HCT116 (cell line): ENCODE measurements at regions not wholly inside any gene's neighbourhood (a gene's known extent, or its start where the extent isn't known, plus 50 kb on each side); places are given as distances from the start of the nearest gene placed in this dataset.

Experiments
- ATAC-seq: fragments of 200-7000 bp; cut with Tn5 transposase; 2 replicates; pipeline ENCODE4 v1.9.1; 2020; ENCODE audit warnings: mild to moderate bottlenecking, moderate library complexity
- BruUV-seq: library from RNA; stranded (reverse); fragments of 400-500 nt; replicated peaks from 2 replicates; lab custom pipeline; 2021; lab: Mats Ljungman, UMichigan
- CTCF ChIA-PET: fragments of 300-600 bp; sonication (Branson Sonifier 250); formaldehyde crosslinking; loops from one replicate; lab custom pipeline; 2021; ENCODE audit warnings: antibody characterized with exemption; lab: Charles Lee
- POLR2A ChIA-PET: fragments of 300-600, 350-600 bp; sonication (Branson Sonifier 250); formaldehyde crosslinking; loops from one replicate; lab custom pipeline; 2021; ENCODE audit warnings: antibody characterized with exemption; lab: Charles Lee
- RAD21 ChIA-PET, 2 experiments: fragments of 300-600 bp; sonication (Branson Sonifier 250); formaldehyde crosslinking; loops; one replicate each; lab custom pipeline; 2023; ENCODE audit warnings: low total read pairs in 2 of 2; ENCODE audit not compliant: uncharacterized antibody in 2 of 2, unreplicated experiment in 2 of 2, low non-redundant PET in 1 of 2; lab: Charles Lee
- DNase-seq: peaks from one replicate; pipeline ENCODE4 v3.0.0-alpha.2; 2010; ENCODE audit warnings: low read depth, low spot score
- H2AFZ ChIP-seq: fragments of 200-600 bp; shearing (Covaris generic), sonication (generic); 2 replicates; pipeline ENCODE4 v1.6.1; 2017; ENCODE audit warnings: low read depth, mixed run types, mixed read lengths, antibody characterized with exemption, low read length; ENCODE audit not compliant: poor library complexity, severe bottlenecking
- H3K27ac ChIP-seq: 2 replicates; pipeline ENCODE4 v1.5.1; 2012; ENCODE audit warnings: low read depth, low read length
- H3K27me3 ChIP-seq: fragments of 200-600 bp; sonication (generic); 2 replicates; pipeline ENCODE4 v1.6.1; 2016; ENCODE audit warnings: mixed run types, low read length, mixed read lengths; ENCODE audit not compliant: insufficient read depth
- H3K36me3 ChIP-seq, 2 experiments: fragments of 200-500 bp in 1 of 2; fragments of 200-600 bp in 1 of 2; sonication (Bioruptor generic) in 1 of 2; sonication (generic) in 1 of 2; 2 replicates each; pipeline versions ENCODE4 v1.5.1 to v1.6.1; 2014 to 2016; ENCODE audit warnings: low read length in 2 of 2, inconsistent platforms in 1 of 2, mixed read lengths in 1 of 2, mixed run types in 1 of 2; ENCODE audit not compliant: insufficient read depth in 2 of 2, control insufficient read depth in 1 of 2
- H3K4me1 ChIP-seq, 2 experiments: fragments of 200-600 bp in 1 of 2; sonication (generic) in 1 of 2; 2 replicates each; pipeline versions ENCODE4 v1.5.1 to v1.6.1; 2012 to 2017; ENCODE audit warnings: low read length in 2 of 2, inconsistent platforms in 1 of 2, mild to moderate bottlenecking in 1 of 2, mixed read lengths in 1 of 2, mixed run types in 1 of 2, moderate library complexity in 1 of 2; ENCODE audit not compliant: insufficient read depth in 2 of 2, control insufficient read depth in 1 of 2
- H3K4me2 ChIP-seq: fragments of 200-600 bp; sonication (generic); 2 replicates; pipeline ENCODE4 v1.6.1; 2017; ENCODE audit warnings: mixed run types, low read length, mixed read lengths
- H3K4me3 ChIP-seq, 2 experiments: fragments of 200-600 bp in 1 of 2; sonication (generic) in 1 of 2; replicated peaks in 1 of 2; 2 replicates each; pipeline ENCODE4 v1.5.1; 2011 to 2016; ENCODE audit warnings: low read length in 2 of 2, control low read depth in 1 of 2, low read depth in 1 of 2, mild to moderate bottlenecking in 1 of 2, mixed read lengths in 1 of 2, mixed run types in 1 of 2
- H3K79me2 ChIP-seq: fragments of 200-600 bp; sonication (generic); 2 replicates; pipeline ENCODE4 v1.6.1; 2017; ENCODE audit warnings: mild to moderate bottlenecking, mixed run types, low read length, moderate library complexity, mixed read lengths; ENCODE audit not compliant: insufficient read depth
- H3K9ac ChIP-seq: fragments of 200-600 bp; sonication (generic); 2 replicates; pipeline ENCODE4 v1.6.1; 2016; ENCODE audit warnings: low read length, mixed read lengths
- H3K9me2 ChIP-seq: fragments of 200-600 bp; sonication (generic), shearing (Covaris generic); 2 replicates; pipeline ENCODE4 v1.6.1; 2017; ENCODE audit warnings: mixed run types, mild to moderate bottlenecking, moderate library complexity; ENCODE audit not compliant: insufficient read depth
- H3K9me3 ChIP-seq, 2 experiments: fragments of 200-500 bp in 1 of 2; fragments of 200-600 bp in 1 of 2; sonication (Bioruptor generic) in 1 of 2; sonication (generic) in 1 of 2; 2 replicates each; pipeline ENCODE4 v1.6.1; 2014 to 2017; ENCODE audit warnings: low read length in 2 of 2, mixed read lengths in 2 of 2, inconsistent platforms in 1 of 2, low read depth in 1 of 2, mild to moderate bottlenecking in 1 of 2, mixed run types in 1 of 2, moderate library complexity in 1 of 2; ENCODE audit not compliant: control insufficient read depth in 1 of 2, insufficient read depth in 1 of 2
- H4K20me1 ChIP-seq: fragments of 200-600 bp; sonication (generic), shearing (Covaris generic); 2 replicates; pipeline ENCODE4 v1.6.1; 2017; ENCODE audit warnings: mixed run types, mild to moderate bottlenecking, moderate library complexity; ENCODE audit not compliant: insufficient read depth
- CBX3 ChIP-seq: IDR thresholded peaks from 2 replicates; pipeline ENCODE4 v1.6.1; 2012; ENCODE audit warnings: low read depth
- CTCF ChIP-seq, 3 experiments: fragments of 200-600 bp in 1 of 3; sonication (generic) in 1 of 3; IDR thresholded peaks in 2 of 3; conservative IDR thresholded peaks in 1 of 3; 2 replicates each; pipeline ENCODE4 v1.5.1; 2012 to 2017; ENCODE audit warnings: low read depth in 2 of 3, low read length in 2 of 3, antibody characterized with exemption in 1 of 3, borderline replicate concordance in 1 of 3, control low read depth in 1 of 3, mild to moderate bottlenecking in 1 of 3, mixed read lengths in 1 of 3, mixed run types in 1 of 3, moderate library complexity in 1 of 3; ENCODE audit not compliant: insufficient read depth in 1 of 3
- EGR1 ChIP-seq: IDR thresholded peaks from 2 replicates; pipeline ENCODE4 v1.6.1; 2012; ENCODE audit warnings: low read depth
- ELF1 ChIP-seq: IDR thresholded peaks from 2 replicates; pipeline ENCODE4 v1.6.1; 2012; ENCODE audit warnings: low read depth, borderline replicate concordance
- EZH2phosphoT487 ChIP-seq: fragments of 200-600 bp; IDR thresholded peaks from 2 replicates; pipeline ENCODE4 v1.6.1; 2018; ENCODE audit warnings: antibody characterized with exemption, borderline replicate concordance
- JUND ChIP-seq: IDR thresholded peaks from 2 replicates; pipeline ENCODE4 v1.6.1; 2012
- MAX ChIP-seq: IDR thresholded peaks from 2 replicates; pipeline ENCODE4 v1.6.1; 2012
- POLR2A ChIP-seq: IDR thresholded peaks from 2 replicates; pipeline ENCODE4 v1.7.0; 2011; ENCODE audit warnings: borderline replicate concordance; ENCODE audit not compliant: insufficient read depth, insufficient read length; ENCODE audit errors: extremely low read depth
- RAD21 ChIP-seq: IDR thresholded peaks from 2 replicates; pipeline ENCODE4 v1.6.1; 2012; ENCODE audit warnings: low read depth, mild to moderate bottlenecking
- REST ChIP-seq: IDR thresholded peaks from 2 replicates; pipeline ENCODE4 v1.6.1; 2012; ENCODE audit warnings: low read depth
- SIN3A ChIP-seq: IDR thresholded peaks from 2 replicates; pipeline ENCODE4 v1.6.1; 2012; ENCODE audit warnings: low read depth
- SP1 ChIP-seq: IDR thresholded peaks from 2 replicates; pipeline ENCODE4 v1.6.1; 2012; ENCODE audit warnings: low read depth
- SRF ChIP-seq: IDR thresholded peaks from 2 replicates; pipeline ENCODE4 v1.6.1; 2012; ENCODE audit warnings: low read depth
- TCF7L2 ChIP-seq: IDR thresholded peaks from 2 replicates; pipeline ENCODE4 v1.7.0; 2011; ENCODE audit warnings: borderline replicate concordance, inconsistent platforms; ENCODE audit not compliant: insufficient read depth, insufficient read length; ENCODE audit errors: extremely low read depth
- ZNF274 ChIP-seq: fragments of 200-500 bp; sonication (Bioruptor generic); IDR thresholded peaks from 2 replicates; pipeline ENCODE4 v1.6.1; 2014; ENCODE audit warnings: mild to moderate bottlenecking, low read depth, low read length, inconsistent platforms
- intact Hi-C: fragments of 100-400 bp; cut with micrococcal nuclease; formaldehyde crosslinking; loops from 2 replicates; pipeline ENCODE4 v1.10.0; 2022

GRCh38 chr4:112942077-112942476, 107.4 kb upstream of the ANK2 start:
- ChIA-PET RAD21 (no interaction called here), CTCF (interaction anchor here (2.2 kb wide), 1 partner anchor 10 kb away, joined by 26 read pairs; no protein-coding TSS in a partner anchor)
- H3K27ac ChIP-seq, result no peak overlapping the region
- intact Hi-C loops, result no loop called here
- DNase-seq (no peak), ATAC-seq (no peak)
- no TSS peak for BruUV-seq
- H3K36me3 ChIP-seq, result no peaks in the 10 kb centered on the region
- no peaks in the 10 kb centered on the region for H4K20me1 ChIP-seq
- H3K4me3 ChIP-seq, result no peak overlapping the region
- no peaks in the 10 kb centered on the region for H3K79me2 ChIP-seq
- no peaks in the 10 kb centered on the region for H3K9me2 ChIP-seq
- peaks cover 0 to 3% of the 10 kb centered on the region in 2 experiments; a peak in 2 of 4 replicates for H3K9me3 ChIP-seq
- no peaks in the 10 kb centered on the region for H3K4me1 ChIP-seq
- H3K27me3 ChIP-seq, result no peaks in the 10 kb centered on the region
- H2AFZ ChIP-seq, result no peak overlapping the region
- no peak for TF ChIP-seq EGR1
- TF ChIP-seq CBX3, result no peak
- peak; percentile 25; the same call in 1 of the 2 replicates for TF ChIP-seq RAD21
- peak in 1 of 3 experiments; percentile 8; a peak in 1 of 6 replicates for TF ChIP-seq CTCF (IDR thresholded peaks at IDR 0.05 in 2 of 3, conservative IDR thresholded peaks at IDR 0.05 in 1 of 3; ENCODE audit: borderline replicate concordance in 1 of 3, insufficient read depth in 1 of 3, low read depth in 2 of 3, low read length in 2 of 3)
- no peak for TF ChIP-seq JUND
- TF ChIP-seq POLR2A, result no peak
- no peak for TF ChIP-seq TCF7L2
- no peak for TF ChIP-seq SP1
- TF ChIP-seq, all 23 proteins: peak for 2
- POLR2A ChIA-PET, result interaction anchor here (0.9 kb wide), 1 partner anchor 11 kb away, joined by 3 read pairs; no protein-coding TSS in a partner anchor
- Histone ChIP-seq H3K9ac (no peak overlapping the region), H3K4me2 (no peak overlapping the region)

- DNase-seq (no peak), ATAC-seq (no peak)
- Histone ChIP-seq H3K9me3 (peaks cover 0 to 3% of the 10 kb centered on the region in 2 experiments; a peak in 2 of 4 replicates), H3K4me2 (no peak overlapping the region), H3K27ac (no peak overlapping the region), H2AFZ (no peak overlapping the region), H3K9ac (no peak overlapping the region), H4K20me1 (no peaks in the 10 kb centered on the region), H3K27me3 (no peaks in the 10 kb centered on the region), H3K4me1 (no peaks in the 10 kb centered on the region), H3K36me3 (no peaks in the 10 kb centered on the region), H3K4me3 (no peak overlapping the region), H3K79me2 (no peaks in the 10 kb centered on the region), H3K9me2 (no peaks in the 10 kb centered on the region)
- intact Hi-C loops, result no loop called here
- ChIA-PET CTCF (interaction anchor here (2.2 kb wide), 1 partner anchor 9 kb away, joined by 26 read pairs; no protein-coding TSS in a partner anchor), POLR2A (no interaction called here), RAD21 (no interaction called here)
- no TSS peak for BruUV-seq
- TF ChIP-seq SP1 (no peak), POLR2A (no peak), JUND (no peak), EZH2phosphoT487 (no peak), REST (no peak), ZNF274 (no peak), SRF (no peak), SIN3A (no peak), ELF1 (no peak), MAX (no peak), RAD21 (no peak)
Measured at GRCh38 chr4:112942997-112943396, 106.5 kb upstream of the ANK2 start.
